Chondrocyte (in vitro differentiated cells): ENCODE measurements at regions not wholly inside any gene's neighbourhood (a gene's known extent, or its start where the extent isn't known, plus 50 kb on each side); places are given as distances from the start of the nearest gene placed in this dataset.
"Not testable (repeated sequence)": the region's sequence is repeated elsewhere in the genome, so short reads cannot be mapped to it uniquely, and the experiment has no call there.

Experiments
- DNase-seq: peaks from one replicate; pipeline ENCODE4 v3.0.0; 2021; ENCODE audit warnings: mixed read lengths, low spot score
- H3K27ac Mint-ChIP-seq: one replicate; pipeline ENCODE4 v1.8.0; 2021; ENCODE audit warnings: mild to moderate bottlenecking, moderate library complexity, mixed read lengths; ENCODE audit not compliant: unreplicated experiment
- H3K27me3 Mint-ChIP-seq: 2 replicates; pipeline ENCODE4 v1.8.0; 2021; ENCODE audit warnings: low read depth, mixed read lengths
- H3K36me3 Mint-ChIP-seq: 2 replicates; pipeline ENCODE4 v1.8.0; 2021; ENCODE audit warnings: low read depth, mixed read lengths
- H3K4me1 Mint-ChIP-seq: 2 replicates; pipeline ENCODE4 v1.8.0; 2021; ENCODE audit warnings: low read depth, mild to moderate bottlenecking, mixed read lengths
- H3K4me3 Mint-ChIP-seq: one replicate; pipeline ENCODE4 v1.8.0; 2021; ENCODE audit warnings: mild to moderate bottlenecking, moderate library complexity, mixed read lengths; ENCODE audit not compliant: unreplicated experiment
- H3K9me3 Mint-ChIP-seq: 2 replicates; pipeline ENCODE4 v1.8.0; 2021; ENCODE audit warnings: low read depth, mixed read lengths
- TF ChIP-seq, protein P1 (sequence below): fragments of 200-600 bp; sonication (generic); IDR thresholded peaks from 2 replicates; pipeline ENCODE4 v1.5.0; 2021; ENCODE audit warnings: antibody characterized with exemption, mild to moderate bottlenecking, moderate library complexity

DNA sequence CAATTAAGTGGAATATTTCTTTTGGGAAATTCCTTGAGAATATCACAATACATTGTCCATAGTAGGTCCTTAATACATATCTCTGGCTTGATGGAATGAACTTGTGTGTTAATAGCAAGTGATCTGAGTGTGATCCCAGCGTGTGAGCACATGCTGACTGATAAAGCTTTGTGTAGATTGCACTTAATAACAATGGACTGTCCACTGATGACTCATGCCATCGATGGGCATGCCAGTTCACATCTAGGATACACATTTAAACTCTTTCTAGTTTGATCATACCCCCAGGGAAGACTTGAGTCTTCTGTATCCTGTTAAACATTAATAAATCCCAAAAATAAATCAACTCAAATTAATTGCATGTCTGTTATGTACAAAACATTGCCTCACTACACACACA is 454.3 kb upstream of the SPTLC3 start:
- Mint-ChIP-seq H3K4me3 (no peak overlapping the region), H3K27ac (no peak overlapping the region), H3K27me3 (peaks cover 1% of the 10 kb centered on the region)

DNA sequence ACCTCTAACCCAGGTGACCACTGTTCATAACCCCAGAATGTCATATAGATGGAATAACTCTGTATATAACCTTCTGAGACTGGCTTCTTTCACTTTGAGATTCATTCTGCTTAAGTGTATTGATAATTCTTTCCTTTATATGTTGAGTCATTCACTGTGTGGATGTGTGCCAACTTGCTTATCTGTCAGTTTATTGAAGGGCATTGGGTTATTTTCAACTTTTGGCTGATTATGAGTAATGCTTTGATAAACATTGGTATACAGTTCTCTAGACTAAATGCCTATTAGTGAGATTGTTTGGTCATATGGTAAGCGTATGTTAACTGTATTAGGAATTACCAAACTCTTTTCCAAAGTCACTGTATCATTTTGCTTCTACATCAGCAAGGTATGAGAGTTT is 453.4 kb upstream of the SPTLC3 start:
- H3K27me3 Mint-ChIP-seq: peaks cover 1% of the 10 kb centered on the region
- no peaks in the 10 kb centered on the region for H3K9me3 Mint-ChIP-seq
- no peak overlapping the region for H3K4me3 Mint-ChIP-seq
- TF ChIP-seq, protein P1, sequence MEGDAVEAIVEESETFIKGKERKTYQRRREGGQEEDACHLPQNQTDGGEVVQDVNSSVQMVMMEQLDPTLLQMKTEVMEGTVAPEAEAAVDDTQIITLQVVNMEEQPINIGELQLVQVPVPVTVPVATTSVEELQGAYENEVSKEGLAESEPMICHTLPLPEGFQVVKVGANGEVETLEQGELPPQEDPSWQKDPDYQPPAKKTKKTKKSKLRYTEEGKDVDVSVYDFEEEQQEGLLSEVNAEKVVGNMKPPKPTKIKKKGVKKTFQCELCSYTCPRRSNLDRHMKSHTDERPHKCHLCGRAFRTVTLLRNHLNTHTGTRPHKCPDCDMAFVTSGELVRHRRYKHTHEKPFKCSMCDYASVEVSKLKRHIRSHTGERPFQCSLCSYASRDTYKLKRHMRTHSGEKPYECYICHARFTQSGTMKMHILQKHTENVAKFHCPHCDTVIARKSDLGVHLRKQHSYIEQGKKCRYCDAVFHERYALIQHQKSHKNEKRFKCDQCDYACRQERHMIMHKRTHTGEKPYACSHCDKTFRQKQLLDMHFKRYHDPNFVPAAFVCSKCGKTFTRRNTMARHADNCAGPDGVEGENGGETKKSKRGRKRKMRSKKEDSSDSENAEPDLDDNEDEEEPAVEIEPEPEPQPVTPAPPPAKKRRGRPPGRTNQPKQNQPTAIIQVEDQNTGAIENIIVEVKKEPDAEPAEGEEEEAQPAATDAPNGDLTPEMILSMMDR: no peak
- no peak overlapping the region for H3K27ac Mint-ChIP-seq
- DNase-seq: no peak
- no peaks in the 10 kb centered on the region for H3K4me1 Mint-ChIP-seq
- no peaks in the 10 kb centered on the region for H3K36me3 Mint-ChIP-seq

More for the DNA sequence above, 454.3 kb upstream of the SPTLC3 start:
- Mint-ChIP-seq H3K4me1 (no peaks in the 10 kb centered on the region), H3K9me3 (no peaks in the 10 kb centered on the region), H3K36me3 (no peaks in the 10 kb centered on the region)
- TF ChIP-seq, protein P1: no peak
- no peak for DNase-seq

DNA sequence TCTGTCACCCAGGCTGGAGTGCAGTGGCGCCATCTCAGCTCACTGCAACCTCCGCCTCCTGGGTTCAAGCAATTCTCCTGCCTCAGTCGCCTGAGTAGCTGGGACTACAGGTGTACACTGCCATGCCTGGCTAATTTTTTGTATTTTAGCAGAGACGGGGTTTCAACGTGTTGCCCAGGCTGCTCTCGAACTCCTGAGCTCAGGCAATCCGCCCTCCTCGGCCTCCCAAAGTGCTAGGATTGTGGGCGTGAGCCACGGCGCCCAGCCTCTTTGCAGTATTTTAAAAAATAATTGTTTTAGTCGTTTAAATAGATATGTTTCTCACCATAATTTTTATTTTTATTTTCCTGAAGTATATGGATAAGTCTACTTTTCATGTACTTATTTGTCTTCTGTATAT is 452.9 kb upstream of the SPTLC3 start:
- DNase-seq, H3K27me3 Mint-ChIP-seq, H3K4me3 Mint-ChIP-seq, H3K27ac Mint-ChIP-seq, H3K9me3 Mint-ChIP-seq, H3K4me1 Mint-ChIP-seq, H3K36me3 Mint-ChIP-seq: not testable (repeated sequence)

DNA sequence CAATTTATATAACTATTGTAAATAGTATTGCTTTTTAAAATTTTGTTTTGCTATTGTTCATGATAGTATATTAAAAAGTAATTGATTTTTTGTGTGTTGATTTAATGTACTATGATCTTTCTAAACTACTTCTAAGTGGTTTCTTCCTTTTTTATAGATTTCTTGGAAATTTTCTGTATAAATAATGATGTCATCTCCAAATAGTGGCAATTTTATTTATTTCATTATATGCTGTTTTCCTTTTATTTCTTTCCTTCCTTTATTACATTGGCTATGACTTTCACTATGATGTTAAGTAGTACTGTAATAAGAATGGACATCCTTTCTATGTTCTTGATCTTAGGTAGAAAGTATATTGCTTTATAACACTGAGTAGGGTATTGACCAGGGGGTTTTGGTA is 451.5 kb upstream of the SPTLC3 start:
- Mint-ChIP-seq H3K36me3 (no peaks in the 10 kb centered on the region), H3K27ac (no peak overlapping the region), H3K9me3 (peaks cover 9% of the 10 kb centered on the region), H3K4me1 (no peaks in the 10 kb centered on the region), H3K27me3 (peaks cover 1% of the 10 kb centered on the region), H3K4me3 (no peak overlapping the region)
- TF ChIP-seq, protein P1: no peak
- DNase-seq: no peak

DNA sequence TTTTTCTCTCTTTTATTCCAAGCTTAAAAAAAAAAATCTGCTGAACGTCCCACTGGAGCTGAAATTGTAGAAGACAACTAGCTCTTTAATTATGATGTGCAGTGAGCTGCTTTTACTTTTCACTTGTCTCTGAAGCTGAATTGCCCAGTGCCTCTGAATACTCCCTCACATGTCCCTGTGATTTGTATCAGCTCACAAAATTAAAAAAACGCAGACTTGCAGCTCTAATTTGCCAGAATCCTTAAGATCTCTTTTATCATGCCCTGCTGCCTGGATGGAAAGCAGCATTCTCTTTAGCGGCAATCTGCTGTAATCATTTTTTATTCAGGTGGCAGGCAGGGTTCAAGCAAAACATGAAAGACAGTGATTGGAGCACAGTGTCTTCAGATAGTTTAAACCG is 443.8 kb upstream of the SPTLC3 start:
- DNase-seq: no peak
- Mint-ChIP-seq H3K9me3 (peaks cover 11% of the 10 kb centered on the region), H3K36me3 (no peaks in the 10 kb centered on the region), H3K4me1 (no peaks in the 10 kb centered on the region), H3K27ac (no peak overlapping the region), H3K27me3 (no peaks in the 10 kb centered on the region), H3K4me3 (no peak overlapping the region)
- TF ChIP-seq, protein P1: no peak

DNA sequence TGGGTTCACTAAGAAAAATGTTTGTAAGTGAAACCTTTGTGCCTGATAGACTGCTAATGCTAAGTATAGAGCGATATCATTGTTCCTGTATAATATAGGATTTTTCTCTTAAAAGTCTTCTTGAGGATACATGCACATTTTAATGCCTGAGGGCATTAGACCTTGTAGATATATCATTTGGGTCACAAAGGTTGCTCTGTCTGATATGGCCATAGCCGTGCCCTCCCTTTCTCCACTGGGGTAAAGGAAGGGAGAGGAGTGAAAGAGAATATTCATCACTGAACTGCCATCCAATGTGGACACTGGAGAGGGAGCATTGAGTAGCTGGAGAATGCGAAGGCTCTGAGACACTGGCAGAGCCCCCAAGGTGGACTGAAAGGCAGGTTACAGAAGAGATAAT is 442.2 kb upstream of the SPTLC3 start:
- H3K9me3 Mint-ChIP-seq: peaks cover 6% of the 10 kb centered on the region
- H3K4me1 Mint-ChIP-seq: no peaks in the 10 kb centered on the region
- no peaks in the 10 kb centered on the region for H3K27me3 Mint-ChIP-seq
- no peak for DNase-seq
- no peak overlapping the region for H3K4me3 Mint-ChIP-seq
- H3K27ac Mint-ChIP-seq: no peak overlapping the region
- H3K36me3 Mint-ChIP-seq: no peaks in the 10 kb centered on the region
- TF ChIP-seq, protein P1: no peak
